ENCODE measurements at regions not wholly inside any gene's neighbourhood (a gene's known extent, or its start where the extent isn't known, plus 50 kb on each side); places are given as distances from the start of the nearest gene placed in this dataset.

DNA sequence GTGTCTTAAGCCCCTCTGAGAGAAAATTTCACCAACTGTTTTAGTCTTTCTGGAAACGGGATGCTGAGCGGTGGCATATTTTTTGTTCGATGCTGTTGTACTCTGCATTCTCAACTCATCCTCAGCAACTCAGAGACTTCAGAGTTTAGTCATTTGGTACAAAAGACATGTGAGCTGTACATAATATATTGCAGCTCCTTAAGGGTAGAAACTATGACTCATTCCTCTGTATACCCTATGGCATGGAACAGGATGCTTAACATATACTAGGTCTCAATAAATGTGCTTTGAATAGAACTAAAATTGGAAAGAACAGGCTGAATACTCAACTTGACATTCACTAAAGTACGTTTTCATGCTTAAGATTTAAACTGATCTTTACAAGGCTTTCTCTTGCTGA, 130.5 kb upstream of the SLITRK2 start:
- TF ChIP-seq, protein P1, sequence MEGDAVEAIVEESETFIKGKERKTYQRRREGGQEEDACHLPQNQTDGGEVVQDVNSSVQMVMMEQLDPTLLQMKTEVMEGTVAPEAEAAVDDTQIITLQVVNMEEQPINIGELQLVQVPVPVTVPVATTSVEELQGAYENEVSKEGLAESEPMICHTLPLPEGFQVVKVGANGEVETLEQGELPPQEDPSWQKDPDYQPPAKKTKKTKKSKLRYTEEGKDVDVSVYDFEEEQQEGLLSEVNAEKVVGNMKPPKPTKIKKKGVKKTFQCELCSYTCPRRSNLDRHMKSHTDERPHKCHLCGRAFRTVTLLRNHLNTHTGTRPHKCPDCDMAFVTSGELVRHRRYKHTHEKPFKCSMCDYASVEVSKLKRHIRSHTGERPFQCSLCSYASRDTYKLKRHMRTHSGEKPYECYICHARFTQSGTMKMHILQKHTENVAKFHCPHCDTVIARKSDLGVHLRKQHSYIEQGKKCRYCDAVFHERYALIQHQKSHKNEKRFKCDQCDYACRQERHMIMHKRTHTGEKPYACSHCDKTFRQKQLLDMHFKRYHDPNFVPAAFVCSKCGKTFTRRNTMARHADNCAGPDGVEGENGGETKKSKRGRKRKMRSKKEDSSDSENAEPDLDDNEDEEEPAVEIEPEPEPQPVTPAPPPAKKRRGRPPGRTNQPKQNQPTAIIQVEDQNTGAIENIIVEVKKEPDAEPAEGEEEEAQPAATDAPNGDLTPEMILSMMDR (IDR thresholded peaks at IDR 0.05) = no peak
- TF ChIP-seq POLR2A (IDR thresholded peaks at IDR 0.05) = no peak

All from Peyer's patch (tissue), 4 donors.